WTC11 (cell line): ENCODE measurements at regions not wholly inside any gene's neighbourhood (a gene's known extent, or its start where the extent isn't known, plus 50 kb on each side); places are given as distances from the start of the nearest gene placed in this dataset.

ENCODE experiments used
- IRF1 ChIP-seq: sonication (generic); formaldehyde crosslinking; IDR thresholded peaks from 2 replicates; pipeline ENCODE4 v1.8.0; 2023; ENCODE audit warnings: missing genetic modification reagents
- MAX ChIP-seq: sonication (generic); formaldehyde crosslinking; IDR thresholded peaks from 2 replicates; pipeline ENCODE4 v1.8.0; 2022; ENCODE audit warnings: mild to moderate bottlenecking, missing genetic modification reagents
- MLX ChIP-seq: sonication (generic); formaldehyde crosslinking; IDR thresholded peaks from 2 replicates; pipeline ENCODE4 v1.8.1; 2023; ENCODE audit warnings: mild to moderate bottlenecking, missing genetic modification reagents, moderate library complexity
- ZBTB21 ChIP-seq: sonication (generic); formaldehyde crosslinking; IDR thresholded peaks from 2 replicates; pipeline ENCODE4 v1.8.1; 2023; ENCODE audit warnings: mild to moderate bottlenecking, missing genetic modification reagents, borderline replicate concordance
- ZNF138 ChIP-seq: sonication (generic); formaldehyde crosslinking; conservative IDR thresholded peaks from 2 replicates; pipeline ENCODE4 v1.8.1; 2022; ENCODE audit warnings: mild to moderate bottlenecking, moderate library complexity, missing genetic modification reagents
- TF ChIP-seq, protein P1 (sequence below): sonication (generic); formaldehyde crosslinking; IDR thresholded peaks from 2 replicates; pipeline ENCODE4 v1.8.1; 2022; ENCODE audit warnings: mild to moderate bottlenecking, moderate library complexity, missing genetic modification reagents
- TF ChIP-seq, protein P2 (sequence below): sonication (generic); formaldehyde crosslinking; IDR thresholded peaks from 2 replicates; pipeline ENCODE4 v1.8.1; 2023; ENCODE audit warnings: mild to moderate bottlenecking, missing genetic modification reagents, moderate library complexity
- TF ChIP-seq, protein P3 (sequence below): fragments of 200-600 bp; IDR thresholded peaks from 2 replicates; pipeline ENCODE4 v1.8.0; 2022; ENCODE audit warnings: antibody characterized with exemption

- TF ChIP-seq, protein P1, sequence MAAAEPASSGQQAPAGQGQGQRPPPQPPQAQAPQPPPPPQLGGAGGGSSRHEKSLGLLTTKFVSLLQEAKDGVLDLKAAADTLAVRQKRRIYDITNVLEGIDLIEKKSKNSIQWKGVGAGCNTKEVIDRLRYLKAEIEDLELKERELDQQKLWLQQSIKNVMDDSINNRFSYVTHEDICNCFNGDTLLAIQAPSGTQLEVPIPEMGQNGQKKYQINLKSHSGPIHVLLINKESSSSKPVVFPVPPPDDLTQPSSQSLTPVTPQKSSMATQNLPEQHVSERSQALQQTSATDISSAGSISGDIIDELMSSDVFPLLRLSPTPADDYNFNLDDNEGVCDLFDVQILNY (CRISPR knock-in tag) = no peak
- TF ChIP-seq IRF1 (CRISPR knock-in tag) = no peak
- TF ChIP-seq, protein P2, sequence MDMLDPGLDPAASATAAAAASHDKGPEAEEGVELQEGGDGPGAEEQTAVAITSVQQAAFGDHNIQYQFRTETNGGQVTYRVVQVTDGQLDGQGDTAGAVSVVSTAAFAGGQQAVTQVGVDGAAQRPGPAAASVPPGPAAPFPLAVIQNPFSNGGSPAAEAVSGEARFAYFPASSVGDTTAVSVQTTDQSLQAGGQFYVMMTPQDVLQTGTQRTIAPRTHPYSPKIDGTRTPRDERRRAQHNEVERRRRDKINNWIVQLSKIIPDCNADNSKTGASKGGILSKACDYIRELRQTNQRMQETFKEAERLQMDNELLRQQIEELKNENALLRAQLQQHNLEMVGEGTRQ (CRISPR knock-in tag) = no peak
- TF ChIP-seq MLX (CRISPR knock-in tag) = no peak
- no peak for TF ChIP-seq ZNF138 (CRISPR knock-in tag)
- TF ChIP-seq ZBTB21 (CRISPR knock-in tag) = no peak
- TF ChIP-seq MAX (CRISPR knock-in tag) = no peak
- TF ChIP-seq, protein P3, sequence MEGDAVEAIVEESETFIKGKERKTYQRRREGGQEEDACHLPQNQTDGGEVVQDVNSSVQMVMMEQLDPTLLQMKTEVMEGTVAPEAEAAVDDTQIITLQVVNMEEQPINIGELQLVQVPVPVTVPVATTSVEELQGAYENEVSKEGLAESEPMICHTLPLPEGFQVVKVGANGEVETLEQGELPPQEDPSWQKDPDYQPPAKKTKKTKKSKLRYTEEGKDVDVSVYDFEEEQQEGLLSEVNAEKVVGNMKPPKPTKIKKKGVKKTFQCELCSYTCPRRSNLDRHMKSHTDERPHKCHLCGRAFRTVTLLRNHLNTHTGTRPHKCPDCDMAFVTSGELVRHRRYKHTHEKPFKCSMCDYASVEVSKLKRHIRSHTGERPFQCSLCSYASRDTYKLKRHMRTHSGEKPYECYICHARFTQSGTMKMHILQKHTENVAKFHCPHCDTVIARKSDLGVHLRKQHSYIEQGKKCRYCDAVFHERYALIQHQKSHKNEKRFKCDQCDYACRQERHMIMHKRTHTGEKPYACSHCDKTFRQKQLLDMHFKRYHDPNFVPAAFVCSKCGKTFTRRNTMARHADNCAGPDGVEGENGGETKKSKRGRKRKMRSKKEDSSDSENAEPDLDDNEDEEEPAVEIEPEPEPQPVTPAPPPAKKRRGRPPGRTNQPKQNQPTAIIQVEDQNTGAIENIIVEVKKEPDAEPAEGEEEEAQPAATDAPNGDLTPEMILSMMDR = no peak
Measured at GRCh38 chr15:85964471-85964870, 115.2 kb upstream of the AGBL1 start.
